NCI-H1694 (cell line): ENCODE measurements at regions not wholly inside any gene's neighbourhood (a gene's known extent, or its start where the extent isn't known, plus 50 kb on each side); places are given as distances from the start of the nearest gene placed in this dataset.

Experiments used
- DNase-seq: peaks from one replicate; lab custom pipeline; 2025; lab: John Stamatoyannopoulos, UW

- no peak for DNase-seq
Observed at GRCh38 chr5:6236170-6236793, 142.1 kb downstream of the MED10 start.

GRCh38 chr5:6235726-6236125 lies 142.6 kb downstream of the MED10 start:
- no peak for DNase-seq

GRCh38 chr5:6228257-6229250 lies 149.8 kb downstream of the MED10 start:
- no peak for DNase-seq

GRCh38 chr5:6225121-6225607 lies 153.2 kb downstream of the MED10 start:
- DNase-seq: no peak

- DNase-seq: no peak
Observed at GRCh38 chr5:6224406-6224805, 153.9 kb downstream of the MED10 start.

- DNase-seq: no peak
Observed at GRCh38 chr5:6222899-6223298, 155.4 kb downstream of the MED10 start.

- DNase-seq: no peak
Observed at GRCh38 chr5:6222121-6222520, 156.2 kb downstream of the MED10 start.

GRCh38 chr5:6221141-6221626 lies 157.2 kb downstream of the MED10 start:
- DNase-seq: no peak

- no peak for DNase-seq
Observed at GRCh38 chr5:6220346-6221088, 157.8 kb downstream of the MED10 start.

- no peak for DNase-seq
Observed at GRCh38 chr5:6218517-6218916, 159.8 kb downstream of the MED10 start.

- DNase-seq: no peak
Observed at GRCh38 chr5:6218116-6218515, 160.2 kb downstream of the MED10 start.

GRCh38 chr5:6216471-6217075 lies 161.8 kb downstream of the MED10 start:
- DNase-seq: no peak

GRCh38 chr5:6215891-6216290 lies 162.5 kb downstream of the MED10 start:
- no peak for DNase-seq

- DNase-seq: no peak
Observed at GRCh38 chr5:6212244-6212643, 166.1 kb downstream of the MED10 start.

GRCh38 chr5:6206501-6206900 lies 171.8 kb downstream of the MED10 start:
- DNase-seq: no peak

GRCh38 chr5:6202968-6203365 lies 175.4 kb downstream of the MED10 start:
- no peak for DNase-seq

- DNase-seq: no peak
Observed at GRCh38 chr5:6202149-6202967, 176.0 kb downstream of the MED10 start.

GRCh38 chr5:6201631-6202030 lies 176.7 kb downstream of the MED10 start:
- DNase-seq: no peak

GRCh38 chr5:6198531-6198930 lies 179.8 kb downstream of the MED10 start:
- DNase-seq: no peak

GRCh38 chr5:6197427-6197826 lies 180.9 kb downstream of the MED10 start:
- no peak for DNase-seq
